ENCODE measurements at regions not wholly inside any gene's neighbourhood (a gene's known extent, or its start where the extent isn't known, plus 50 kb on each side); places are given as distances from the start of the nearest gene placed in this dataset.
"Not testable (repeated sequence)": the region's sequence is repeated elsewhere in the genome, so short reads cannot be mapped to it uniquely, and the experiment has no call there.

DNA sequence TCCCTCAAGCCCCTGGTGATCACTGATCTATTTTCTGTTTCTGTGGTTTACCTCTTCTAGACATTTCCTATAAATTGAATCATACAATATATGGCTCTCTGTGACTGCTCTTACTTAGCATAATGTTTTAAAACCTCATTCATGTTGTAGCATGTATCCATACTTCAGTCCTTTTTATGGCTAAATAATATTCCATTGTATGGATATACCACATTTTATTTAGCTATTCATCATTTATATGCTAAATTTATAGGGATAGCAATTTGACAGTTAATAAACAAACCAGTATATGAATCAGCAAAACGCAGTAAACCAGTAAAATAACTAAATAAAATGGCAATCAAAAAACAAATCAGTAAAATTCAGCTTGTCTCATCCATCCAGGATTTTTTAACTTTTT, 286.1 kb upstream of the HNRNPA3 start:
- Mint-ChIP-seq H3K27ac (no peak overlapping the region), H3K36me3 (0 out of 2 replicates have a peak, but pooled peaks cover 3% of the 10 kb centered on the region), H3K9me3 (peaks cover 17% of the 10 kb centered on the region), H3K4me1 (no peaks in the 10 kb centered on the region), H3K27me3 (ENCODE audit: low read depth) (no peaks in the 10 kb centered on the region), H3K4me3 (no peak overlapping the region)
- POLR2A ChIA-PET = no interaction called here
- CTCF ChIA-PET = no interaction called here
- ATAC-seq (no peak), DNase-seq (ENCODE audit: low spot score) (no peak)
- TF ChIP-seq FOXP1 (CRISPR knock-in tag; IDR thresholded peaks at IDR 0.05; ENCODE audit: borderline replicate concordance) (no peak), FOXK1 (CRISPR knock-in tag; IDR thresholded peaks at IDR 0.05) (no peak), CREB1 (CRISPR knock-in tag; IDR thresholded peaks at IDR 0.05) (no peak), EMX1 (CRISPR knock-in tag; IDR thresholded peaks at IDR 0.05) (no peak), ZNF423 (CRISPR knock-in tag; IDR thresholded peaks at IDR 0.05) (no peak), SMAD4 (CRISPR knock-in tag; IDR thresholded peaks at IDR 0.05) (no peak), IRF2 (CRISPR knock-in tag; IDR thresholded peaks at IDR 0.05; ENCODE audit: borderline replicate concordance, low read depth) (no peak), NFATC4 (CRISPR knock-in tag; IDR thresholded peaks at IDR 0.05) (no peak), ZBTB21 (CRISPR knock-in tag; IDR thresholded peaks at IDR 0.05; ENCODE audit: borderline replicate concordance) (no peak), NR3C1 (CRISPR knock-in tag; conservative IDR thresholded peaks at IDR 0.05; ENCODE audit: low read depth) (no peak), SMAD3 (CRISPR knock-in tag; IDR thresholded peaks at IDR 0.05; ENCODE audit: borderline replicate concordance) (no peak), ATF1 (CRISPR knock-in tag; IDR thresholded peaks at IDR 0.05) (no peak), ZNF232 (CRISPR knock-in tag; IDR thresholded peaks at IDR 0.05) (no peak)
- TF ChIP-seq, protein P1, sequence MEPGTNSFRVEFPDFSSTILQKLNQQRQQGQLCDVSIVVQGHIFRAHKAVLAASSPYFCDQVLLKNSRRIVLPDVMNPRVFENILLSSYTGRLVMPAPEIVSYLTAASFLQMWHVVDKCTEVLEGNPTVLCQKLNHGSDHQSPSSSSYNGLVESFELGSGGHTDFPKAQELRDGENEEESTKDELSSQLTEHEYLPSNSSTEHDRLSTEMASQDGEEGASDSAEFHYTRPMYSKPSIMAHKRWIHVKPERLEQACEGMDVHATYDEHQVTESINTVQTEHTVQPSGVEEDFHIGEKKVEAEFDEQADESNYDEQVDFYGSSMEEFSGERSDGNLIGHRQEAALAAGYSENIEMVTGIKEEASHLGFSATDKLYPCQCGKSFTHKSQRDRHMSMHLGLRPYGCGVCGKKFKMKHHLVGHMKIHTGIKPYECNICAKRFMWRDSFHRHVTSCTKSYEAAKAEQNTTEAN (CRISPR knock-in tag; IDR thresholded peaks at IDR 0.05) = no peak
- TF ChIP-seq, protein P2, sequence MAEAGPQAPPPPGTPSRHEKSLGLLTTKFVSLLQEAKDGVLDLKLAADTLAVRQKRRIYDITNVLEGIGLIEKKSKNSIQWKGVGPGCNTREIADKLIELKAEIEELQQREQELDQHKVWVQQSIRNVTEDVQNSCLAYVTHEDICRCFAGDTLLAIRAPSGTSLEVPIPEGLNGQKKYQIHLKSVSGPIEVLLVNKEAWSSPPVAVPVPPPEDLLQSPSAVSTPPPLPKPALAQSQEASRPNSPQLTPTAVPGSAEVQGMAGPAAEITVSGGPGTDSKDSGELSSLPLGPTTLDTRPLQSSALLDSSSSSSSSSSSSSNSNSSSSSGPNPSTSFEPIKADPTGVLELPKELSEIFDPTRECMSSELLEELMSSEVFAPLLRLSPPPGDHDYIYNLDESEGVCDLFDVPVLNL (CRISPR knock-in tag; IDR thresholded peaks at IDR 0.05; ENCODE audit: borderline replicate concordance, low read depth) = no peak
- TF ChIP-seq, protein P3, sequence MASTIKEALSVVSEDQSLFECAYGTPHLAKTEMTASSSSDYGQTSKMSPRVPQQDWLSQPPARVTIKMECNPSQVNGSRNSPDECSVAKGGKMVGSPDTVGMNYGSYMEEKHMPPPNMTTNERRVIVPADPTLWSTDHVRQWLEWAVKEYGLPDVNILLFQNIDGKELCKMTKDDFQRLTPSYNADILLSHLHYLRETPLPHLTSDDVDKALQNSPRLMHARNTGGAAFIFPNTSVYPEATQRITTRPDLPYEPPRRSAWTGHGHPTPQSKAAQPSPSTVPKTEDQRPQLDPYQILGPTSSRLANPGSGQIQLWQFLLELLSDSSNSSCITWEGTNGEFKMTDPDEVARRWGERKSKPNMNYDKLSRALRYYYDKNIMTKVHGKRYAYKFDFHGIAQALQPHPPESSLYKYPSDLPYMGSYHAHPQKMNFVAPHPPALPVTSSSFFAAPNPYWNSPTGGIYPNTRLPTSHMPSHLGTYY (CRISPR knock-in tag; IDR thresholded peaks at IDR 0.05) = no peak
- TF ChIP-seq, protein P4, sequence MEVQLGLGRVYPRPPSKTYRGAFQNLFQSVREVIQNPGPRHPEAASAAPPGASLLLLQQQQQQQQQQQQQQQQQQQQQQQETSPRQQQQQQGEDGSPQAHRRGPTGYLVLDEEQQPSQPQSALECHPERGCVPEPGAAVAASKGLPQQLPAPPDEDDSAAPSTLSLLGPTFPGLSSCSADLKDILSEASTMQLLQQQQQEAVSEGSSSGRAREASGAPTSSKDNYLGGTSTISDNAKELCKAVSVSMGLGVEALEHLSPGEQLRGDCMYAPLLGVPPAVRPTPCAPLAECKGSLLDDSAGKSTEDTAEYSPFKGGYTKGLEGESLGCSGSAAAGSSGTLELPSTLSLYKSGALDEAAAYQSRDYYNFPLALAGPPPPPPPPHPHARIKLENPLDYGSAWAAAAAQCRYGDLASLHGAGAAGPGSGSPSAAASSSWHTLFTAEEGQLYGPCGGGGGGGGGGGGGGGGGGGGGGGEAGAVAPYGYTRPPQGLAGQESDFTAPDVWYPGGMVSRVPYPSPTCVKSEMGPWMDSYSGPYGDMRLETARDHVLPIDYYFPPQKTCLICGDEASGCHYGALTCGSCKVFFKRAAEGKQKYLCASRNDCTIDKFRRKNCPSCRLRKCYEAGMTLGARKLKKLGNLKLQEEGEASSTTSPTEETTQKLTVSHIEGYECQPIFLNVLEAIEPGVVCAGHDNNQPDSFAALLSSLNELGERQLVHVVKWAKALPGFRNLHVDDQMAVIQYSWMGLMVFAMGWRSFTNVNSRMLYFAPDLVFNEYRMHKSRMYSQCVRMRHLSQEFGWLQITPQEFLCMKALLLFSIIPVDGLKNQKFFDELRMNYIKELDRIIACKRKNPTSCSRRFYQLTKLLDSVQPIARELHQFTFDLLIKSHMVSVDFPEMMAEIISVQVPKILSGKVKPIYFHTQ (CRISPR knock-in tag; IDR thresholded peaks at IDR 0.05) = no peak
- TF ChIP-seq, protein P5, sequence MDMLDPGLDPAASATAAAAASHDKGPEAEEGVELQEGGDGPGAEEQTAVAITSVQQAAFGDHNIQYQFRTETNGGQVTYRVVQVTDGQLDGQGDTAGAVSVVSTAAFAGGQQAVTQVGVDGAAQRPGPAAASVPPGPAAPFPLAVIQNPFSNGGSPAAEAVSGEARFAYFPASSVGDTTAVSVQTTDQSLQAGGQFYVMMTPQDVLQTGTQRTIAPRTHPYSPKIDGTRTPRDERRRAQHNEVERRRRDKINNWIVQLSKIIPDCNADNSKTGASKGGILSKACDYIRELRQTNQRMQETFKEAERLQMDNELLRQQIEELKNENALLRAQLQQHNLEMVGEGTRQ (CRISPR knock-in tag; IDR thresholded peaks at IDR 0.05) = no peak
- TF ChIP-seq, protein P6, sequence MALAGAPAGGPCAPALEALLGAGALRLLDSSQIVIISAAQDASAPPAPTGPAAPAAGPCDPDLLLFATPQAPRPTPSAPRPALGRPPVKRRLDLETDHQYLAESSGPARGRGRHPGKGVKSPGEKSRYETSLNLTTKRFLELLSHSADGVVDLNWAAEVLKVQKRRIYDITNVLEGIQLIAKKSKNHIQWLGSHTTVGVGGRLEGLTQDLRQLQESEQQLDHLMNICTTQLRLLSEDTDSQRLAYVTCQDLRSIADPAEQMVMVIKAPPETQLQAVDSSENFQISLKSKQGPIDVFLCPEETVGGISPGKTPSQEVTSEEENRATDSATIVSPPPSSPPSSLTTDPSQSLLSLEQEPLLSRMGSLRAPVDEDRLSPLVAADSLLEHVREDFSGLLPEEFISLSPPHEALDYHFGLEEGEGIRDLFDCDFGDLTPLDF (CRISPR knock-in tag; IDR thresholded peaks at IDR 0.05) = no peak
- TF ChIP-seq, protein P7, sequence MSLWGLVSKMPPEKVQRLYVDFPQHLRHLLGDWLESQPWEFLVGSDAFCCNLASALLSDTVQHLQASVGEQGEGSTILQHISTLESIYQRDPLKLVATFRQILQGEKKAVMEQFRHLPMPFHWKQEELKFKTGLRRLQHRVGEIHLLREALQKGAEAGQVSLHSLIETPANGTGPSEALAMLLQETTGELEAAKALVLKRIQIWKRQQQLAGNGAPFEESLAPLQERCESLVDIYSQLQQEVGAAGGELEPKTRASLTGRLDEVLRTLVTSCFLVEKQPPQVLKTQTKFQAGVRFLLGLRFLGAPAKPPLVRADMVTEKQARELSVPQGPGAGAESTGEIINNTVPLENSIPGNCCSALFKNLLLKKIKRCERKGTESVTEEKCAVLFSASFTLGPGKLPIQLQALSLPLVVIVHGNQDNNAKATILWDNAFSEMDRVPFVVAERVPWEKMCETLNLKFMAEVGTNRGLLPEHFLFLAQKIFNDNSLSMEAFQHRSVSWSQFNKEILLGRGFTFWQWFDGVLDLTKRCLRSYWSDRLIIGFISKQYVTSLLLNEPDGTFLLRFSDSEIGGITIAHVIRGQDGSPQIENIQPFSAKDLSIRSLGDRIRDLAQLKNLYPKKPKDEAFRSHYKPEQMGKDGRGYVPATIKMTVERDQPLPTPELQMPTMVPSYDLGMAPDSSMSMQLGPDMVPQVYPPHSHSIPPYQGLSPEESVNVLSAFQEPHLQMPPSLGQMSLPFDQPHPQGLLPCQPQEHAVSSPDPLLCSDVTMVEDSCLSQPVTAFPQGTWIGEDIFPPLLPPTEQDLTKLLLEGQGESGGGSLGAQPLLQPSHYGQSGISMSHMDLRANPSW (CRISPR knock-in tag; conservative IDR thresholded peaks at IDR 0.05; ENCODE audit: low read depth) = no peak

DNA sequence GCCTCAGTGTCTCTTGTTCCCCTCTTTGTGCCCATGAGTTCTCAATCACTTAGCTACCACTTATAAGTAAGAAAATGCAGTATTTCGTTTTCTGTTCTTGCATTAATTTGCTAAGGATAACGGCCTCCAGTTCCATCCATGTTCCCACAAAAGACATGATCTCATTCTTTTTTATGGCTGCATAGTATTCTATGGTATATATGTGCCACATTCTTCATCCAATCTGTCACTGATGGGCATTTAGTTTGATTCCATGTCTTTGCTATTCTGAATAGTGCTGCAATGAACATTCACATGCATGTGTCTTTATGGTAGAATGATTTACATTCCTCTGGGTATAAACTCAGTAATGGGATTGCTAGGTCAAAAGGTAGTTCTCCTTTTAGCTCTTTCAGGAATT, 283.2 kb upstream of the HNRNPA3 start:
- H3K36me3 Mint-ChIP-seq; DNase-seq (ENCODE audit: low spot score); H3K27me3 Mint-ChIP-seq (ENCODE audit: low read depth); H3K4me3 Mint-ChIP-seq; CTCF ChIA-PET; POLR2A ChIA-PET; H3K4me1 Mint-ChIP-seq; H3K27ac Mint-ChIP-seq; ATAC-seq: not testable (repeated sequence)
- H3K9me3 Mint-ChIP-seq = peaks cover 17% of the 10 kb centered on the region

All from WTC11 (cell line).